GM12878 (cell line): ENCODE measurements at regions not wholly inside any gene's neighbourhood (a gene's known extent, or its start where the extent isn't known, plus 50 kb on each side); places are given as distances from the start of the nearest gene placed in this dataset.

Source experiments
- ATAC-seq: fragments of 200-7000 bp; cut with Tn5 transposase; 3 replicates; pipeline ENCODE4 v1.9.1; 2020; ENCODE audit warnings: mild to moderate bottlenecking, moderate library complexity
- BruUV-seq: library from RNA; stranded (reverse); fragments of 400-500 nt; replicated peaks from 2 replicates; lab custom pipeline; 2021; lab: Mats Ljungman, UMichigan
- CTCF ChIA-PET: fragments of 300-600 bp; sonication (Branson Sonifier 250); formaldehyde crosslinking; extraction: SDS; loops from one replicate; lab custom pipeline; 2021; ENCODE audit warnings: inconsistent platforms; lab: Yijun Ruan, JAX
- POLR2A ChIA-PET: fragments of 350-600 bp; formaldehyde crosslinking; extraction: SDS; loops from one replicate; lab custom pipeline; 2021; ENCODE audit warnings: inconsistent platforms; lab: Charles Lee
- RAD21 ChIA-PET: fragments of 300-600 bp; sonication (Branson Sonifier 250); formaldehyde crosslinking; loops from one replicate; lab custom pipeline; 2023; ENCODE audit warnings: antibody characterized with exemption; ENCODE audit not compliant: unreplicated experiment; lab: Charles Lee
- SMC1A ChIA-PET: fragments of 300-600 bp; sonication (Branson Sonifier 250); formaldehyde crosslinking; loops from one replicate; lab custom pipeline; 2023; ENCODE audit not compliant: unreplicated experiment, uncharacterized antibody; lab: Charles Lee
- DNase-seq: peaks from one replicate; pipeline ENCODE4 v3.0.0-alpha.2; 2011; ENCODE audit warnings: low read depth, low spot score
- FAIRE-seq: peaks from 3 replicates; lab custom pipeline; 2011; peaks lifted over from hg19 to GRCh38; lab: Jason Lieb, UNC
- H2AFZ ChIP-seq: 2 replicates; pipeline ENCODE4 v1.6.0; 2011; ENCODE audit warnings: low read depth, low read length, control low read depth; ENCODE audit not compliant: control insufficient read depth
- H3K27ac ChIP-seq: 2 replicates; pipeline ENCODE4 v1.5.1; 2011; ENCODE audit warnings: control low read depth; ENCODE audit not compliant: control insufficient read depth, insufficient read depth
- H3K27me3 ChIP-seq, 2 experiments: replicated peaks in 1 of 2; 2 replicates each; pipeline versions ENCODE4 v1.6.0 to v1.6.1; 2011; ENCODE audit warnings: low read length in 1 of 2; ENCODE audit not compliant: control insufficient read depth in 2 of 2, insufficient read depth in 2 of 2
- H3K36me3 ChIP-seq, 2 experiments: 2 replicates each; pipeline ENCODE4 v1.5.1; 2011; ENCODE audit warnings: low read length in 1 of 2; ENCODE audit not compliant: control insufficient read depth in 2 of 2, insufficient read depth in 2 of 2
- H3K4me1 ChIP-seq: 2 replicates; pipeline ENCODE4 v1.6.1; 2011; ENCODE audit warnings: mild to moderate bottlenecking, low read length, moderate library complexity, mixed read lengths; ENCODE audit not compliant: control insufficient read depth, insufficient read depth
- H3K4me2 ChIP-seq: 2 replicates; pipeline ENCODE4 v1.6.0; 2011; ENCODE audit warnings: control low read depth; ENCODE audit not compliant: control insufficient read depth, insufficient read depth
- H3K4me3 ChIP-seq: fragments of 200-600 bp; sonication (generic); 2 replicates; pipeline ENCODE4 v1.5.1; 2016
- H3K79me2 ChIP-seq: 2 replicates; pipeline ENCODE4 v1.6.0; 2011; ENCODE audit warnings: low read length; ENCODE audit not compliant: control insufficient read depth, insufficient read depth
- H3K9ac ChIP-seq: 2 replicates; pipeline ENCODE4 v1.8.0; 2011; ENCODE audit warnings: low read length, control low read depth, mixed read lengths; ENCODE audit not compliant: control insufficient read depth, insufficient read depth
- H3K9me3 ChIP-seq: replicated peaks from 3 replicates; pipeline ENCODE4 v1.5.1; 2011; ENCODE audit warnings: mild to moderate bottlenecking, low read length; ENCODE audit not compliant: control insufficient read depth, insufficient read depth
- H4K20me1 ChIP-seq: 2 replicates; pipeline ENCODE4 v1.6.0; 2011; ENCODE audit not compliant: control insufficient read depth, insufficient read depth
- FOS ChIP-seq: IDR thresholded peaks from 3 replicates; pipeline ENCODE4 v1.6.1; 2011; ENCODE audit warnings: borderline replicate concordance; ENCODE audit not compliant: insufficient read length; ENCODE audit errors: extremely low read depth
- HSF1 ChIP-seq: fragments of 150-350 bp; IDR thresholded peaks from 2 replicates; pipeline ENCODE4 v1.6.1; 2014; ENCODE audit warnings: mild to moderate bottlenecking, low read depth, low read length
- LARP7 ChIP-seq: fragments of 450-650 bp; IDR thresholded peaks from 2 replicates; pipeline ENCODE4 v1.6.1; 2017; ENCODE audit warnings: mild to moderate bottlenecking
- SMAD1 ChIP-seq: fragments of 450-650 bp; IDR thresholded peaks from 2 replicates; pipeline ENCODE4 v1.6.1; 2018; ENCODE audit warnings: mild to moderate bottlenecking, low read depth; ENCODE audit not compliant: partially characterized antibody
- ZNF687 ChIP-seq: fragments of 450-650 bp; IDR thresholded peaks from 2 replicates; pipeline ENCODE4 v1.6.1; 2017; ENCODE audit warnings: mild to moderate bottlenecking, moderate library complexity
- WGBS: methylation state at CpG from one replicate; pipeline ENCODE4 v1.1.6; 2016; ENCODE audit warnings: low lambda C conversion rate; ENCODE audit not compliant: insufficient replicate concordance, insufficient coverage; ENCODE audit errors: missing lambda C conversion rate; 5-methylcytosine and 5-hydroxymethylcytosine counted together
- in situ Hi-C: fragments of 300-500 bp; cut with MboI; formaldehyde crosslinking; loops from 9 replicates; pipeline ENCODE4 v1.14.3; 2018; ENCODE audit warnings: mixed read lengths
- intact Hi-C: fragments of 100-400 bp; cut with micrococcal nuclease; formaldehyde crosslinking; loops from one replicate; pipeline ENCODE4 v1.14.2; 2022; ENCODE audit not compliant: unreplicated experiment

DNA sequence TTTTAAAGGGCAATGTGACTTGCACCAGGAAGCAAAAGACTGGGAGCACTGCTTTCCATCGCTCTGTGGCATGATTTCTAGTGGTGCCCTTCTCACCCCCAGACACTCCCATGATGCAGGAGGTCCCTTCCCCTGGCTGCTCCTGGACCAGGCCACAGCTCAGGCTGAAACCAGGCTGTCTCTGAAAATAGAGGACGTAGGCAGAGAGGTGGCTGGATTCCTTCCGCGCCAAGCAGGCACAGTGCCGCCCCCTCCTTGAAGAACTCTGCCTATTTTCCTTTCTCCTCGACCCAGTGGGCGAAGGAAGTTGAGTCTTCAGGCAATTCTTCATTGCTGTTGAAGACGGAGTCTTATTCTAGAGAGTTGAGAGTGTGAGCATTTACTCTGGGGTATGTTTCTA, 489.4 kb upstream of the TBL1XR1 start:
- TF ChIP-seq FOS: no peak
- TF ChIP-seq LARP7: no peak
- TF ChIP-seq HSF1: no peak
- TF ChIP-seq SMAD1: no peak
- TF ChIP-seq ZNF687: no peak
- TF ChIP-seq, all 136 proteins: peak for 0
- BruUV-seq: no TSS peak
- Histone ChIP-seq H3K9me3 (no peaks in the 10 kb centered on the region), H3K9ac (no peak overlapping the region), H3K79me2 (no peaks in the 10 kb centered on the region), H3K36me3 (no peaks in the 10 kb centered on the region), H3K4me1 (no peaks in the 10 kb centered on the region), H3K27me3 (peaks cover 0 to 2% of the 10 kb centered on the region in 2 experiments; a peak in 1 of 4 replicates), H3K4me3 (no peak overlapping the region), H3K27ac (no peak overlapping the region), H4K20me1 (no peaks in the 10 kb centered on the region), H2AFZ (no peak overlapping the region), H3K4me2 (no peak overlapping the region)
- FAIRE-seq (no peak), DNase-seq (no peak), ATAC-seq (no peak)
- POLR2A ChIA-PET: no interaction called here
- SMC1A ChIA-PET: no interaction called here
- intact Hi-C loops: no loop called here
- 56% methylated on average over 8 of the region's 8 CpGs for WGBS
- RAD21 ChIA-PET: no interaction called here
- in situ Hi-C loops: no loop called here
- CTCF ChIA-PET: no interaction called here
